ENCODE measurements at regions not wholly inside any gene's neighbourhood (a gene's known extent, or its start where the extent isn't known, plus 50 kb on each side); places are given as distances from the start of the nearest gene placed in this dataset.
"Not testable (repeated sequence)": the region's sequence is repeated elsewhere in the genome, so short reads cannot be mapped to it uniquely, and the experiment has no call there.

DNA sequence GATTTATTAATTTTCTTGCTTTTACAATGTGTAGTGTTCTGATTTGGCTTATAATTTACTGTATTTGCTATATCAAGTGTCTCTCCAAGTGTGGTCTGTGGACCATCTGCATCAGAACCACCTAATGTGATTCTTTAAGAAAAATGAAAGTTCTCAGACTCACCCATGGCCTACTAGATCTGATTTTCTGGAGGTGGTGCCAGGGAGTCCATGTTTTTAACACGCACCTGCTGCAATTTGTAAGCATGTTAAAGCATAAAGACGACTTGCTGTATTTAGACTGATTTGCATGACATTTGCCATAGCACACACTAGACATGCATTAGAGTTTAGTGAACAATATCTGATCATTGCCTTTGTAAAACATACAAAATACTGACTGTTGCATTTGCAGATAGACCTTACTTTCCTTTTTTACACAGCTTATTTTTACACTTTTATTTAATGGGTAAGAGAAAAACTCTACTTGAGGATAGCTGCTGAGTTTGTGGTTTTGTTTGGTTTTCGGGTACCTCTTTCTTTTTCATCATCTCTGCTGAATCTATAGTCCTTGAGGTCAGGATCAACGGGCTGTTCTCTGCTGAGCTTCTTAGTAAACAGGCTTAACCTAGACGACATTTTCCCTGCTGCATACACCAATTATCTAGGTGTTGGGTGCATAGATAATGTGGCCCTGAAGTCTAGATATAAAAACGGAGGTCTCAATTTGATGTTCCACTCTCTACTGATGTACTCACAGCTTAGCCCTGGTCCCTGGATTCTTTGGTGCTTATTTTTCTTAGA lies 138.0 kb upstream of the ZNF366 start:
- no peak overlapping the region for H3K4me3 ChIP-seq (ENCODE audit: low read depth, low read length)
- no peak for DNase-seq (ENCODE audit: low read depth)

DNA sequence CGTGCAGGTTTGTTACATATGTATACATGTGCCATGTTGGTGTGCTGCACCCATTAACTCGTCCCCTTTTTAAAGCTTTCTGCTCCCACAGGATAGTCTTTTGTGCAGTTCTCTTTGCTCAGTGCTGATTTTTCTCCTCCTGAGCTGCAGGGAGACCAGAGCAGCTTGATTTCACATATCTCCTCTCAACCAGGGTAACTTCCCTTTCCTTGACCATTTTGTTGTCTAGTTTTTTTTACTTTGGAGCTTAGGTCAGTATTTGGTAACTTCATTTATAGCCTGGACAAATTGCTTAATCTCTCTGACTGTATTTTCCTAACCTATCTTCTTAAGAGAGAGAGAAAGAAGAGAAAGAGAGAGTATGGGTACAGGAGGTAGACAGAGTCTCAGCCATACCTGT lies 137.1 kb upstream of the ZNF366 start:
- TF ChIP-seq MYC (IDR thresholded peaks at IDR 0.05; ENCODE audit: low read depth, low read length) (no peak), POLR2A (IDR thresholded peaks at IDR 0.05; ENCODE audit: extremely low read depth, insufficient read length) (no peak)
- TF ChIP-seq, protein P1, sequence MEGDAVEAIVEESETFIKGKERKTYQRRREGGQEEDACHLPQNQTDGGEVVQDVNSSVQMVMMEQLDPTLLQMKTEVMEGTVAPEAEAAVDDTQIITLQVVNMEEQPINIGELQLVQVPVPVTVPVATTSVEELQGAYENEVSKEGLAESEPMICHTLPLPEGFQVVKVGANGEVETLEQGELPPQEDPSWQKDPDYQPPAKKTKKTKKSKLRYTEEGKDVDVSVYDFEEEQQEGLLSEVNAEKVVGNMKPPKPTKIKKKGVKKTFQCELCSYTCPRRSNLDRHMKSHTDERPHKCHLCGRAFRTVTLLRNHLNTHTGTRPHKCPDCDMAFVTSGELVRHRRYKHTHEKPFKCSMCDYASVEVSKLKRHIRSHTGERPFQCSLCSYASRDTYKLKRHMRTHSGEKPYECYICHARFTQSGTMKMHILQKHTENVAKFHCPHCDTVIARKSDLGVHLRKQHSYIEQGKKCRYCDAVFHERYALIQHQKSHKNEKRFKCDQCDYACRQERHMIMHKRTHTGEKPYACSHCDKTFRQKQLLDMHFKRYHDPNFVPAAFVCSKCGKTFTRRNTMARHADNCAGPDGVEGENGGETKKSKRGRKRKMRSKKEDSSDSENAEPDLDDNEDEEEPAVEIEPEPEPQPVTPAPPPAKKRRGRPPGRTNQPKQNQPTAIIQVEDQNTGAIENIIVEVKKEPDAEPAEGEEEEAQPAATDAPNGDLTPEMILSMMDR (IDR thresholded peaks at IDR 0.05; ENCODE audit: low read depth, low read length), result no peak
- TF ChIP-seq, protein P2, sequence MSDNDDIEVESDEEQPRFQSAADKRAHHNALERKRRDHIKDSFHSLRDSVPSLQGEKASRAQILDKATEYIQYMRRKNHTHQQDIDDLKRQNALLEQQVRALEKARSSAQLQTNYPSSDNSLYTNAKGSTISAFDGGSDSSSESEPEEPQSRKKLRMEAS (IDR thresholded peaks at IDR 0.05; ENCODE audit: low read depth, low read length), result no peak
- DNase-seq (ENCODE audit: low read depth), result peak; percentile 19
- no peak overlapping the region for H3K4me3 ChIP-seq (ENCODE audit: low read depth, low read length)

More for the DNA sequence above, 138.0 kb upstream of the ZNF366 start:
- TF ChIP-seq POLR2A (IDR thresholded peaks at IDR 0.05; ENCODE audit: extremely low read depth, insufficient read length) (no peak), MYC (IDR thresholded peaks at IDR 0.05; ENCODE audit: low read depth, low read length) (no peak)
- TF ChIP-seq, protein P2 (IDR thresholded peaks at IDR 0.05; ENCODE audit: low read depth, low read length), result no peak
- TF ChIP-seq, protein P1 (IDR thresholded peaks at IDR 0.05; ENCODE audit: low read depth, low read length), result no peak

DNA sequence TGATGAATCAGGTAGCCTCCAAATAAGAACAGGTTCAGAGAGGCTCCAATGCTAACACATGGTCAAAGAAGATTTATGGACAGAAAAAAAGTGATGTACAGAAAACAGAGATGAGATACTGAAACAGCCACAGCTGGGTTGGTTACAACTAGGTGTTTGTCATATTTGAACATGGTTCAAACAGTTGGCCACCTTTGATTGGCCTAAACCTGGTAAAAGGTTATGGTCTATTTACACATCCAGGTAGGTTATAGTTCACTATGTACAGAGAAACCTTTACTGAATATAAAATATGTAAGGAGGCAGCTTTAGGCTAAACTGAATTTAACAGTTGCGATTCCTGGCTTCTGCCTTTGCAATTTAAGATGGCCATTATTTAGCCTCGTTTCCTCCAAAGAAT lies 134.0 kb upstream of the ZNF366 start:
- TF ChIP-seq POLR2A (IDR thresholded peaks at IDR 0.05; ENCODE audit: extremely low read depth, insufficient read length), result no peak
- TF ChIP-seq, protein P2 (IDR thresholded peaks at IDR 0.05; ENCODE audit: low read depth, low read length), result no peak
- no peak for TF ChIP-seq MYC (IDR thresholded peaks at IDR 0.05; ENCODE audit: low read depth, low read length)
- TF ChIP-seq, protein P1 (IDR thresholded peaks at IDR 0.05; ENCODE audit: low read depth, low read length), result no peak
- H3K4me3 ChIP-seq (ENCODE audit: low read depth, low read length), result no peak overlapping the region

DNA sequence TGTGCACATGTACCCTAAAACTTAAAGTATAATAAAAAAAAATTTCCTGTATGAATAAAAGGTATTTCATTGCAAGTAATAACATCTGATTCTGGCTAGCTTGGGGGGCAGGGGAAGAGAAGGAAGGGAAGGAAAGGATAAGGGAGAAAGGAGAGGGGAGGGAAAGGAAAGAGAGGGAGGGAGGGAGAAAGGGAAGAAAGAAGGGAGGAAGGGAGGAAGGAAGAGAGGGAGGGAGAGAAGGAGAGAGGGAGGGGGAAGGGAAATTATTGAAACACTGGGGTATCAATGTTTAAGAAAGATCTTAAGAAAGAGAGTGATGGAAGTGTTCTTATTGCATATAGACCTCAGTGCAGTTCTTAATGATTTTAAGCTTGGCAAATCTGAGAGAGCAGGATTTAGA lies 129.8 kb upstream of the ZNF366 start:
- no peak for DNase-seq (ENCODE audit: low read depth)
- no peak overlapping the region for H3K4me3 ChIP-seq (ENCODE audit: low read depth, low read length)
- TF ChIP-seq, protein P2 (IDR thresholded peaks at IDR 0.05; ENCODE audit: low read depth, low read length), result no peak
- no peak for TF ChIP-seq POLR2A (IDR thresholded peaks at IDR 0.05; ENCODE audit: extremely low read depth, insufficient read length)
- TF ChIP-seq, protein P1 (IDR thresholded peaks at IDR 0.05; ENCODE audit: low read depth, low read length), result no peak
- TF ChIP-seq MYC (IDR thresholded peaks at IDR 0.05; ENCODE audit: low read depth, low read length), result no peak

More for the DNA sequence above, 134.0 kb upstream of the ZNF366 start:
- DNase-seq (ENCODE audit: low read depth), result no peak

DNA sequence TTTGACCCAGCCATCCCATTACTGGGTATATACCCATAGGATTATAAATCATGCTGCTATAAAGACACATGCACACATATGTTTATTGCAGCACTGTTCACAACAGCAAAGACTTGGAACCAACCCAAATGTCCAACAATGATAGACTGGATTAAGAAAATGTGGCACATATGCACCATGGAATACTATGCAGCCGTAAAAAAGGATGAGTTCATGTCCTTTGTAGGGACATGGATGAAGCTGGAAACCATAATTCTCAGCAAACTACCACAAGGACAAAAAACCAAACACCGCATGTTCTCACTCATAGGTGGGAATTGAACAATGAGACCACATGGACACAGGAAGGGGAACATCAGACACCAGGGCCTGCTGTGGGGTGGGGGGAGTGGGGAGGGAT lies 129.4 kb upstream of the ZNF366 start:
- DNase-seq (ENCODE audit: low read depth); H3K4me3 ChIP-seq (ENCODE audit: low read depth, low read length): not testable (repeated sequence)

DNA sequence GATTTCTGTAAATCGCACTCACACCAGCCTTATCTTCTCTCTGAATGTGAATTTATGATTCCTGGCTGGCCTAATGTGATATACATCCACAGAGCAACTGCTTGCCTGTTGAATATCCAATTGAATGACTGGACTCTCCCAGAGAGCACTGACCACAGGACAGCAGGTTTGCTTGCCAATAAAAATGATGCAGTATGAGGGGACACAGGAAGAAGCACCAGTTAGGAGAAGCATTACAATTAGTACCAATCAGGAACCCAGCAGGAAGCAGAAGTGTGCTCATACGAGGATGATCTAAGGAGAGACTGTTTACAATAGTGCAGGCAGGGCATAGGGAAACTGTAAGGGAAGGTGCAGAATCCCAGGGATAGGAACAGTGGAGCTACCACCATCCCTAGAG lies 127.2 kb upstream of the ZNF366 start:
- no peak overlapping the region for H3K4me3 ChIP-seq (ENCODE audit: low read depth, low read length)
- TF ChIP-seq, protein P1 (IDR thresholded peaks at IDR 0.05; ENCODE audit: low read depth, low read length), result no peak
- TF ChIP-seq, protein P2 (IDR thresholded peaks at IDR 0.05; ENCODE audit: low read depth, low read length), result no peak
- TF ChIP-seq MYC (IDR thresholded peaks at IDR 0.05; ENCODE audit: low read depth, low read length) (no peak), POLR2A (IDR thresholded peaks at IDR 0.05; ENCODE audit: extremely low read depth, insufficient read length) (no peak)
- DNase-seq (ENCODE audit: low read depth), result no peak
